ENCODE measurements at regions not wholly inside any gene's neighbourhood (a gene's known extent, or its start where the extent isn't known, plus 50 kb on each side); places are given as distances from the start of the nearest gene placed in this dataset.

DNA sequence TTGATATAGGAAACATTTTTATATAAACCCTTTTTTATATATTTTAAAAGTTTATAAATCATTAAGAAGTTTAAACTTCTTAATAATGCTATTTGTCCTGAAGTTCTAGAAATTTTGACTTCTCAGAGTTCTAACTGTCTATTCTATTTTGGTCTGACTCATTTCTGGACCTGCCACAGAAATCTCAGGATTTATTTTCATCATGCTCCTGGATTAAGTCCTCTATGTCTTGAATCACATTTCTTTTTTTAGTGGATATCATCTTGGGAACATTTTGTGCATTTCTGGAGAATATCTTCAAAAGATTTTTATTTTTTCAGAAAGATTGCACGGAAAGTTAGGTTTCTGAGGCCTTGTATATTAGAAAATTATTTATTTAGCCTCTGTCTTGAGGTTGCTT lies 289.1 kb downstream of the NDFIP2 start:
- no peak overlapping the region for H3K18ac ChIP-seq (ENCODE audit: insufficient read length, low read depth, low read length)
- H3K27me3 Mint-ChIP-seq (ENCODE audit: low read depth), result no peaks in the 10 kb centered on the region
- H3K4me2 ChIP-seq (ENCODE audit: insufficient read depth, insufficient read length, low read length), result no peak overlapping the region
- no peak overlapping the region for H2BK12ac ChIP-seq (ENCODE audit: insufficient read length, low read depth, low read length)
- DNase-seq, result no peak
- no peak for TF ChIP-seq CTCF (conservative IDR thresholded peaks at IDR 0.05)
- H2BK5ac ChIP-seq (ENCODE audit: insufficient read length, low read length), result no peak overlapping the region
- no peak overlapping the region for H3K9ac ChIP-seq (ENCODE audit: extremely low read depth, insufficient read length, low read length)
- peaks cover 0 to 7% of the 10 kb centered on the region in 2 experiments; a peak in 2 of 5 replicates for H3K9me3 Mint-ChIP-seq
- H2AK5ac ChIP-seq (ENCODE audit: insufficient read length, low read length), result no peak overlapping the region
- no peak overlapping the region for H2BK120ac ChIP-seq (ENCODE audit: low read depth, low read length, poor library complexity, severe bottlenecking)
- H3K4me1 Mint-ChIP-seq, result peaks cover 3% of the 10 kb centered on the region in 2 experiments; a peak in 2 of 4 replicates
- no peak overlapping the region for H3T11ph ChIP-seq (ENCODE audit: low read length)
- H3K4me1 ChIP-seq (ENCODE audit: insufficient read depth, low read length), result no peaks in the 10 kb centered on the region
- H3K27me3 ChIP-seq (ENCODE audit: insufficient read depth, low read length), result no peaks in the 10 kb centered on the region
- no peak overlapping the region for H4K8ac ChIP-seq (replicated peaks; ENCODE audit: insufficient read length, low read depth, low read length)
- H3K4me3 Mint-ChIP-seq, result no peak overlapping the region
- no peak overlapping the region for H3K27ac Mint-ChIP-seq
- no peak overlapping the region for H2AFZ ChIP-seq (ENCODE audit: low read length)
- no CpG with 5 or more reads among the region's 1 CpG for WGBS (ENCODE audit: extremely low coverage, insufficient read length, low lambda C conversion rate)
- no peaks in the 10 kb centered on the region for H3K79me1 ChIP-seq (ENCODE audit: insufficient read depth, low read depth, low read length, poor library complexity, severe bottlenecking)
- no peak overlapping the region for H3K27ac ChIP-seq (ENCODE audit: insufficient read length, low read depth, low read length)
- no peaks in the 10 kb centered on the region for H3K79me2 ChIP-seq (ENCODE audit: insufficient read depth, low read length)
- no peak overlapping the region for H3K23ac ChIP-seq (ENCODE audit: insufficient read length, low read depth, low read length)
- H3K36me3 Mint-ChIP-seq (ENCODE audit: insufficient read depth in 1 of 3, low read depth in 3 of 3), result peaks cover 2 to 8% (median 5%) of the 10 kb centered on the region in 3 experiments; a peak in 6 of 7 replicates
- no peak overlapping the region for H4K91ac ChIP-seq (ENCODE audit: insufficient read length, low read depth, low read length)
- no peak overlapping the region for H3K4ac ChIP-seq (ENCODE audit: low read depth, low read length)
- H3K23me2 ChIP-seq (ENCODE audit: insufficient read length, low read depth, low read length, poor library complexity, severe bottlenecking), result no peaks in the 10 kb centered on the region
- H2BK20ac ChIP-seq (ENCODE audit: low read depth, low read length, poor library complexity, severe bottlenecking), result no peak overlapping the region
- H4K5ac ChIP-seq (ENCODE audit: insufficient read length, low read depth, low read length), result no peak overlapping the region
- no peaks in the 10 kb centered on the region for H3K9me3 ChIP-seq (ENCODE audit: control insufficient read depth, low read depth, low read length)
- H3K14ac ChIP-seq (ENCODE audit: insufficient read depth, low read length), result no peak overlapping the region
- no peak overlapping the region for H2BK15ac ChIP-seq (ENCODE audit: low read depth, low read length)
- H4K20me1 ChIP-seq (ENCODE audit: control insufficient read depth, insufficient read depth, insufficient read length), result no peaks in the 10 kb centered on the region
- H3K56ac ChIP-seq (ENCODE audit: insufficient read length, low read depth, low read length), result no peak overlapping the region
